ENCODE measurements at regions not wholly inside any gene's neighbourhood (a gene's known extent, or its start where the extent isn't known, plus 50 kb on each side); places are given as distances from the start of the nearest gene placed in this dataset.

GRCh38 chr6:14516956-14517355 lies 399.4 kb downstream of the CD83 start (continued):
- TF ChIP-seq MEF2A (IDR thresholded peaks at IDR 0.05; ENCODE audit: borderline replicate concordance, low read depth) (no peak), GABPA (IDR thresholded peaks at IDR 0.05; ENCODE audit: low read depth) (no peak), NRF1 (IDR thresholded peaks at IDR 0.05; ENCODE audit: low read depth, low read length) (no peak), SIN3A (IDR thresholded peaks at IDR 0.05; ENCODE audit: borderline replicate concordance, low read depth, low read length) (no peak), FOSL2 (IDR thresholded peaks at IDR 0.05; ENCODE audit: borderline replicate concordance, low read depth) (no peak), REST (IDR thresholded peaks at IDR 0.05; ENCODE audit: low read depth, low read length) (no peak)

- Histone ChIP-seq H2AFZ (ENCODE audit: low read depth) (no peak overlapping the region), H3K4me3 (ENCODE audit: low read depth in 2 of 2, low read length in 1 of 2) (no peak overlapping the region), H3K9me3 (no peaks in the 10 kb centered on the region), H3F3A (replicated peaks; ENCODE audit: insufficient read depth) (no peaks in the 10 kb centered on the region), H3K9ac (no peak overlapping the region), H4K20me1 (ENCODE audit: insufficient read depth) (no peaks in the 10 kb centered on the region), H3K9me2 (no peaks in the 10 kb centered on the region), H3K27me3 (ENCODE audit: insufficient read depth) (no peaks in the 10 kb centered on the region), H3K4me2 (no peak overlapping the region), H3K79me2 (ENCODE audit: insufficient read depth) (no peaks in the 10 kb centered on the region), H3K36me3 (replicated peaks in 1 of 2; ENCODE audit: control insufficient read depth in 1 of 2, insufficient read depth in 2 of 2, low read length in 1 of 2) (no peaks in the 10 kb centered on the region), H3K27ac (ENCODE audit: low read depth in 2 of 2, low read length in 1 of 2) (peak overlapping the region in 1 of 2 experiments; percentile 77; a peak in 1 of 4 replicates), H3K4me1 (ENCODE audit: control insufficient read depth in 1 of 2, insufficient read depth in 2 of 2, low read depth in 1 of 2, low read length in 1 of 2) (peaks cover 0 to 14% of the 10 kb centered on the region in 2 experiments; a peak in 2 of 4 replicates)
- TF ChIP-seq USF1 (IDR thresholded peaks at IDR 0.05; ENCODE audit: borderline replicate concordance, low read depth) (no peak), RXRA (IDR thresholded peaks at IDR 0.05; ENCODE audit: borderline replicate concordance, low read depth) (no peak), RAD21 (IDR thresholded peaks at IDR 0.05; ENCODE audit: low read length) (no peak), FOXM1 (IDR thresholded peaks at IDR 0.05; ENCODE audit: low read depth) (no peak), ZBTB33 (IDR thresholded peaks at IDR 0.05; ENCODE audit: borderline replicate concordance, low read depth) (no peak), IRF3 (IDR thresholded peaks at IDR 0.05; ENCODE audit: low read depth, low read length) (no peak), RCOR1 (IDR thresholded peaks at IDR 0.05; ENCODE audit: low read length) (no peak), SIN3A (IDR thresholded peaks at IDR 0.05; ENCODE audit: borderline replicate concordance, low read depth, low read length) (no peak), MEF2A (IDR thresholded peaks at IDR 0.05; ENCODE audit: borderline replicate concordance, low read depth) (no peak), FOSL2 (IDR thresholded peaks at IDR 0.05; ENCODE audit: borderline replicate concordance, low read depth) (no peak), EP300 (IDR thresholded peaks at IDR 0.05; ENCODE audit: borderline replicate concordance in 1 of 2, low read depth in 1 of 2, low read length in 1 of 2) (no peak; a peak in 1 of 4 replicates), NFIC (IDR thresholded peaks at IDR 0.05; ENCODE audit: borderline replicate concordance) (no peak), MAX (IDR thresholded peaks at IDR 0.05; ENCODE audit: low read depth) (no peak), RFX5 (IDR thresholded peaks at IDR 0.05; ENCODE audit: low read length) (no peak), JUND (IDR thresholded peaks at IDR 0.05) (no peak), USF2 (IDR thresholded peaks at IDR 0.05; ENCODE audit: borderline replicate concordance, low read depth, low read length) (no peak), EZH2phosphoT487 (IDR thresholded peaks at IDR 0.05; ENCODE audit: borderline replicate concordance, low read depth) (no peak), MXI1 (IDR thresholded peaks at IDR 0.05; ENCODE audit: low read depth, low read length) (no peak), POLR2AphosphoS5 (IDR thresholded peaks at IDR 0.05; ENCODE audit: low read depth, low read length) (no peak), TEAD4 (IDR thresholded peaks at IDR 0.05; ENCODE audit: borderline replicate concordance, insufficient read depth) (no peak)
- ChIA-PET CTCF (no interaction called here), POLR2A (no interaction called here)
- WGBS (ENCODE audit: low lambda C conversion rate): 26% methylated on average over 7 of the region's 7 CpGs
- DNase-seq: peak; percentile 30
Observed at GRCh38 chr6:14517516-14518105, 400.0 kb downstream of the CD83 start.

All from SK-N-SH (cell line).